Brain microvascular endothelial cell (primary cell): ENCODE measurements at regions not wholly inside any gene's neighbourhood (a gene's known extent, or its start where the extent isn't known, plus 50 kb on each side); places are given as distances from the start of the nearest gene placed in this dataset.

Experiments used
- DNase-seq: peaks from one replicate; pipeline ENCODE4 v3.0.0-alpha.2; 2020
- H3K27ac ChIP-seq: fragments of 250-450 bp; sonication (Bioruptor Pico); 2 replicates; pipeline ENCODE4 v1.5.1; 2020; ENCODE audit warnings: mild to moderate bottlenecking, moderate library complexity
- H3K27me3 ChIP-seq: fragments of 250-450 bp; sonication (Bioruptor Pico); replicated peaks from 2 replicates; pipeline ENCODE4 v1.5.1; 2020; ENCODE audit warnings: mild to moderate bottlenecking
- H3K36me3 ChIP-seq: fragments of 250-450 bp; sonication (Bioruptor Pico); replicated peaks from 2 replicates; pipeline ENCODE4 v1.5.1; 2020; ENCODE audit warnings: mild to moderate bottlenecking
- H3K4me3 ChIP-seq: 2 replicates; pipeline ENCODE4 v1.5.1; 2011; ENCODE audit warnings: low read depth, mild to moderate bottlenecking, control low read depth, low read length, moderate library complexity
- CTCF ChIP-seq: IDR thresholded peaks from 2 replicates; pipeline ENCODE4 v1.5.1; 2011; ENCODE audit warnings: low read depth, mild to moderate bottlenecking, moderate library complexity, low read length, control low read depth, inconsistent platforms; ENCODE audit errors: missing control alignments
- in situ Hi-C: cut with HindIII; loops from 2 replicates; pipeline ENCODE4 v1.10.0; 2017; ENCODE audit warnings: low sequenced_read_pairs, low pct_ligation_motif_present

GRCh38 chr4:24411299-24411698 lies 173.1 kb downstream of the DHX15 start:
- Histone ChIP-seq H3K4me3 (no peak overlapping the region), H3K36me3 (no peaks in the 10 kb centered on the region), H3K27me3 (no peaks in the 10 kb centered on the region), H3K27ac (no peak overlapping the region)
- no peak for TF ChIP-seq CTCF
- no peak for DNase-seq
- in situ Hi-C loops: no loop called here

DNA sequence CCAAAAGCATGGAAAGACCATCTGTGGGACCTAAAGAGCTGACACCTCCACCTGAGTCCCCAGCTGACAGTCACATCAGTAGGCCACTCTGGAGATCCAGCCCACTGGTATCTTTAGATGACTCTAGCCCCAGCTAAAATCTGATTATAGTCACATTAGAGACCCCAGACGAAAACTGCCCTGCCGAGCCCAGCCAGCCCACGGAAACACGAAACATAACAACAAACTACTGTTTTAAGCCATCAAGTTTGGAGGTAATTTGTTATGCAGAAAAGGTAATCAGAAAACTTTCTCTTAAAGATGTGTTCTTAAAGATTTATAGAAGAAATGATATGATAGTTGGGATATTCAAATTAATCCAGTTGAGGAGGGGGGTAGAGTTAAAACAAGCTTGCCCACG lies 175.7 kb downstream of the DHX15 start:
- no peak for DNase-seq
- H3K4me3 ChIP-seq: no peak overlapping the region
- no peak for TF ChIP-seq CTCF
- H3K36me3 ChIP-seq: no peaks in the 10 kb centered on the region
- in situ Hi-C loops: no loop called here
- no peak overlapping the region for H3K27ac ChIP-seq
- H3K27me3 ChIP-seq: no peaks in the 10 kb centered on the region

DNA sequence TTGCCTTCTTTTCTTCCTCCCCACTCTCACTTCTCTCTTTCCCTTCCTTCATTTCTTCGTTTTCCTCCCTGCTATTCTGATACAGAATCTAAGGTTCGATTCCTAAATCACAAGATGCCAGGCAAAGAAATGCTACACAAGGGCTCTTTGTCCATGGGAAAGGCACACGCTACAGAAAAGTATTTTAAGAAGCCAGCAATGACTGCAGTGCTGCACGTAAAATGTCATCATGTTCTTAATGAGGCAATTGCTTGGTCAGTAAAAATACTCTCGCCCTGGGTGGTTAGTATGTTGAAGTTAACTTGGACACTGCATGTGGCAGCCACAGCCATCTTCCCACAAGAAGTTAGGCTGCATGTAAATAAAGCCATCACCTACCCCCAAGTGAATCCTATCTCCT lies 178.4 kb downstream of the DHX15 start:
- in situ Hi-C loops: no loop called here
- no peaks in the 10 kb centered on the region for H3K36me3 ChIP-seq

DNA sequence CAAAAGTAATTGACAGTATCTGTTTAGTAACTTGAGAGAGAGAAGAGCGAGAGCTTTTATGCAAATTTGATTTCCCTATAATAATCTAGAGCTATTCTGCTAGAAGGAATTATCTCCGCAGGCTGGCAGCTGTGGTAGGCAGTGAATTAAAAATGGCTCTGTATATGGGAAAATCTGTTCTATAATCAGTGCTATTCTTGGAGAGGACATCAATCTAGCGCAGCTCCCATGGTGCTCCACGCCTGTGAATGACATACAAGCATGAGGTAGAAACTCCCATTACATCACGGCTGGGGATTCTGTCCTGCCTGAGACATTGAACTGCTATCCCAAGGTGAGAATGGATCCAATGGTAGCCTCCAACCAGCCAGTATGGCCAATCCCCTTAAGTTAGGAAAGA lies 179.0 kb downstream of the DHX15 start:
- Histone ChIP-seq H3K27ac (no peak overlapping the region), H3K27me3 (no peaks in the 10 kb centered on the region), H3K36me3 (no peaks in the 10 kb centered on the region), H3K4me3 (no peak overlapping the region)
- TF ChIP-seq CTCF: no peak
- DNase-seq: no peak
- in situ Hi-C loops: no loop called here

More for the DNA sequence above, 178.4 kb downstream of the DHX15 start:
- no peak overlapping the region for H3K4me3 ChIP-seq
- DNase-seq: no peak
- no peak for TF ChIP-seq CTCF
- H3K27ac ChIP-seq: no peak overlapping the region
- H3K27me3 ChIP-seq: no peaks in the 10 kb centered on the region

DNA sequence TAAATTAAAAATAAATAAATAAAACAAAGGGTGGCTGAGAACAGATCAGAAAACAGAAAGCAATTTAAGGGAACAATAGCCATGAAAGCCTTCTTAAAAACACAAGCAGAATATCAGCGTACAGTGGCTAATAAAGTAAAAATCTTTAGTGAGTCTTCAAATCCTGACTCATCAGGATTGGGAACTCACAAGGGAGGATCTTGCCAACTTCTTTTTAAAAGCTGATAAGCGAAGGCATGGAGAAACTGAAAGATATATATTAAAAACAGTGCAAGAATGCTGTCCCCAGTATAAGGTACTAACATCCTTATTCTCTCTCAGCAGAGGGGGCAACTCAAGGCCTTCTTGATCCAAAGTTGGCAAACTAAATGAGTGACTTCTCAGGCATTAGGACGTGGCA lies 180.1 kb downstream of the DHX15 start:
- in situ Hi-C loops: no loop called here
- H3K36me3 ChIP-seq: no peaks in the 10 kb centered on the region
- TF ChIP-seq CTCF: no peak

DNA sequence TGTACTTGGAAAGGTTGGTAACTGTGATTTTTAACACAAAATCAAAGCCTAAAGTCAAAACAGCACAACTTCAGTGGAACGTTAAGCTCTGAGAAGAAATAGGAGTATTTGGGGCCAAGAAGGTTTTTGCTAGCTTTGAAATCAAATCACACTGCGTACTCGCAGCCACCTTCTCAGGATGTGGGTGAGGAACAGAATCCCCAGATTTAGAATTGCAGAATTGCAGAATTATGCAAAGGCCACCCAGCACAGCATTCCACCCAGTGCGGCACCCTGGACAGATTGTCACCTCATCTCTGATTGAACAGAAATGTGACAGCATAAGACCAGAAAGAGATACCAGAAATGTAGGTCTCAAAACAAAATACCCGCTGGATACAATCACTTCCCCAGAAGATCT lies 181.1 kb downstream of the DHX15 start:
- H3K36me3 ChIP-seq: no peaks in the 10 kb centered on the region
- H3K27ac ChIP-seq: no peak overlapping the region
- no peak overlapping the region for H3K4me3 ChIP-seq
- in situ Hi-C loops: no loop called here
- no peak for DNase-seq
- TF ChIP-seq CTCF: no peak
- no peaks in the 10 kb centered on the region for H3K27me3 ChIP-seq

More for the DNA sequence above, 180.1 kb downstream of the DHX15 start:
- H3K4me3 ChIP-seq: no peak overlapping the region
- DNase-seq: no peak
- no peak overlapping the region for H3K27ac ChIP-seq
- H3K27me3 ChIP-seq: no peaks in the 10 kb centered on the region
